Ascending aorta (tissue), 2 donors: ENCODE measurements at regions not wholly inside any gene's neighbourhood (a gene's known extent, or its start where the extent isn't known, plus 50 kb on each side); places are given as distances from the start of the nearest gene placed in this dataset.

Experiments used
- DNase-seq, 2 donors: peaks; one replicate each; pipeline ENCODE4 v3.0.0-alpha.2; 2019; ENCODE audit warnings: low spot score in 2 of 2
- H3K27ac ChIP-seq, 2 donors: fragments of 200-600 bp; sonication (generic); one replicate each; pipeline ENCODE4 v1.5.1; 2016 to 2017; ENCODE audit warnings: mild to moderate bottlenecking in 1 of 2
- H3K27me3 ChIP-seq: fragments of 200-600 bp; sonication (generic); one replicate; pipeline ENCODE4 v1.5.1; 2017
- H3K36me3 ChIP-seq, 2 donors: fragments of 200-600 bp; sonication (generic); one replicate each; pipeline ENCODE4 v1.5.1; 2016
- H3K4me1 ChIP-seq, 2 donors: fragments of 200-600 bp; sonication (generic); one replicate each; pipeline ENCODE4 v1.5.1; 2016 to 2017; ENCODE audit warnings: mild to moderate bottlenecking in 1 of 2
- H3K4me3 ChIP-seq, 2 donors: fragments of 200-600 bp; sonication (generic); one replicate each; pipeline ENCODE4 v1.5.1; 2016 to 2017; ENCODE audit warnings: mild to moderate bottlenecking in 1 of 2
- H3K9me3 ChIP-seq, 2 donors: fragments of 200-600 bp; sonication (generic); one replicate each; pipeline ENCODE4 v1.5.1; 2016
- CTCF ChIP-seq, 3 experiments: fragments of 200-600 bp in 2 of 3; fragments of 450-650 bp in 1 of 3; sonication (generic) in 2 of 3; IDR thresholded peaks; one replicate each; pipeline ENCODE4 v1.5.1; 2016 to 2019; ENCODE audit warnings: antibody characterized with exemption in 3 of 3, mild to moderate bottlenecking in 1 of 3, moderate library complexity in 1 of 3
- intact Hi-C: fragments of 100-400 bp; cut with DNase I; formaldehyde crosslinking; loops from one replicate; pipeline ENCODE4 v1.15.1; 2023

- intact Hi-C loops, result no loop called here
- Histone ChIP-seq H3K36me3 (no peaks in the 10 kb centered on the region), H3K27ac (no peak overlapping the region), H3K4me3 (no peak overlapping the region), H3K9me3 (no peaks in the 10 kb centered on the region), H3K4me1 (no peaks in the 10 kb centered on the region), H3K27me3 (no peaks in the 10 kb centered on the region)
- DNase-seq, result no peak
- TF ChIP-seq CTCF (IDR thresholded peaks at IDR 0.05), result no peak
These were observed 91.0 kb upstream of the ESR1 start for GRCh38 chr6:151716526-151716932.

DNA sequence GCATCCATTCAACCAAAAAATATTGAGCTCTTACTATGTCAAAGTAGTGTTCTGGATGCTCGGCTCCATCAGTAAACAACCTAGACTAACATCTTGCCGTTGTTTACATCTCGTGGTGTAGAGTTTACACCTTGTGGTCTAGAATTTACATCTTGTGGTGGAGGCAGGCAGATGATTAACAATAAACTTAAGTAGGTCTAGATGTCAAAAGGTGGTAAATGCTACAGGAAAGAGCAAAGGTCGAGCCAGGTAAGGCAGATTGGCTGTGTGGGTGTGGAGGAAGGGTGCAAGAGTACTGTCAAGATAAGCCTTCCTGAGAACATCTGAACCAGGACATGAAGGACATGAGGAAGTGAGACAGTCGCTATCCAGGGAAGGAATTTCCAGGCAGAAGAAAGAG lies 88.4 kb upstream of the ESR1 start:
- Histone ChIP-seq H3K4me3 (no peak overlapping the region), H3K4me1 (no peaks in the 10 kb centered on the region), H3K9me3 (no peaks in the 10 kb centered on the region), H3K27me3 (no peaks in the 10 kb centered on the region), H3K36me3 (no peaks in the 10 kb centered on the region), H3K27ac (no peak overlapping the region)
- intact Hi-C loops, result no loop called here
- TF ChIP-seq CTCF (IDR thresholded peaks at IDR 0.05), result no peak
- no peak for DNase-seq

- Histone ChIP-seq H3K4me3 (no peak overlapping the region), H3K27me3 (no peaks in the 10 kb centered on the region), H3K36me3 (no peaks in the 10 kb centered on the region), H3K27ac (no peak overlapping the region), H3K9me3 (no peaks in the 10 kb centered on the region), H3K4me1 (no peaks in the 10 kb centered on the region)
- no peak for TF ChIP-seq CTCF (IDR thresholded peaks at IDR 0.05)
- intact Hi-C loops, result no loop called here
- DNase-seq, result no peak
These were observed 86.3 kb upstream of the ESR1 start for GRCh38 chr6:151721146-151721545.

DNA sequence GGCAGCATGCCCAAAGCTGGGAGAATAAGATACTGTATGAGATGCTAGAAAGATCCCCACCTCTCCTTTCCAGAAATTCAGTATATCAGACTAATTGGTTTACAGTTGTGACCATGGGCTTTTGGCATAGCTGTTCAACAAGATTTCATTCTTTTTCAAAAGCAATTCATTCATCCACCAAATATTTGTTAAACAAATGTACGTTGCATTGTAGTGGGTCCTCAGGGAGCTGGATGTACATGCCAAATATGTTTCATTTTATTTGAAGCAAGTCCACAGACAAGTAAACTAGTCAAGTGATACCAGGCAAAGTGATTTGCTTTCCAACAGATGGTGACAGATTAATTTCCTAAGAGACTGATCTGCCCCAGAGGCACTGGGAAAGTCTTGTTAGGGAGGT lies 85.8 kb upstream of the ESR1 start:
- Histone ChIP-seq H3K4me3 (no peak overlapping the region), H3K9me3 (no peaks in the 10 kb centered on the region), H3K27ac (no peak overlapping the region), H3K4me1 (no peaks in the 10 kb centered on the region), H3K27me3 (no peaks in the 10 kb centered on the region), H3K36me3 (no peaks in the 10 kb centered on the region)
- TF ChIP-seq CTCF (IDR thresholded peaks at IDR 0.05), result no peak
- DNase-seq, result no peak
- intact Hi-C loops, result no loop called here

DNA sequence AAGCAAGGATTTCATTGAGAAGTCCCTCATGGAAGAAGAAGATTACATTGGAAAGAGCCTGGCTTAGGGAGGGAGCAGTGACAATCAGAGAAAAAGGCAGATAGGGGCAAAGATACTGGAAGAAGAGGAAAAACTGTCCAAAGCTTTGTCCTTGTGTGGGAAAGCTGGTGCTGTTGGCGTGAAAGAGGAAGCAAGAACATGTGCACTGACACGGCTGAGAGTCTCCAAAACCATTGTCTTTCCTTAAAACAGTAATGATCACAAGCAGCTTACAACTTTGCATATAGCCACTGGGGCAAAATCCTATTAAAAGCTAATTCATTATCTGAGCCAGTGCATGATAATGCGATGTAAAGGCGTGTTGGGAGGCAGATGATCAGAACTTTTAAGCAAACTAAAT lies 85.1 kb upstream of the ESR1 start:
- no peak overlapping the region for H3K27ac ChIP-seq
- no peak for DNase-seq
- TF ChIP-seq CTCF (IDR thresholded peaks at IDR 0.05), result no peak
- no peaks in the 10 kb centered on the region for H3K36me3 ChIP-seq
- H3K27me3 ChIP-seq, result no peaks in the 10 kb centered on the region
- intact Hi-C loops, result no loop called here
- H3K9me3 ChIP-seq, result no peaks in the 10 kb centered on the region
- no peak overlapping the region for H3K4me3 ChIP-seq
- H3K4me1 ChIP-seq, result no peaks in the 10 kb centered on the region

GRCh38 chr6:151723152-151723551 lies 84.3 kb upstream of the ESR1 start:
- TF ChIP-seq CTCF (IDR thresholded peaks at IDR 0.05), result no peak
- Histone ChIP-seq H3K36me3 (no peaks in the 10 kb centered on the region), H3K27me3 (no peaks in the 10 kb centered on the region), H3K27ac (no peak overlapping the region), H3K4me1 (no peaks in the 10 kb centered on the region), H3K9me3 (no peaks in the 10 kb centered on the region), H3K4me3 (no peak overlapping the region)
- intact Hi-C loops, result no loop called here
- no peak for DNase-seq
